HEK293T (cell line): ENCODE measurements at regions not wholly inside any gene's neighbourhood (a gene's known extent, or its start where the extent isn't known, plus 50 kb on each side); places are given as distances from the start of the nearest gene placed in this dataset.

Experiments
- CTCF ChIA-PET: fragments of 350-600 bp; formaldehyde crosslinking; extraction: SDS; loops from one replicate; lab custom pipeline; 2021; ENCODE audit warnings: antibody characterized with exemption, inconsistent platforms; lab: Yijun Ruan, JAX
- POLR2A ChIA-PET: fragments of 350-600 bp; formaldehyde crosslinking; extraction: SDS; loops from one replicate; lab custom pipeline; 2020; ENCODE audit warnings: antibody characterized with exemption, inconsistent platforms; lab: Yijun Ruan, JAX
- DNase-seq: peaks from one replicate; pipeline ENCODE4 v3.0.0; 2012; ENCODE audit warnings: mixed read lengths; ENCODE audit errors: extremely low spot score
- ARNT ChIP-seq: fragments of 450-650 bp; IDR thresholded peaks from 2 replicates; pipeline ENCODE4 v1.6.1; 2017; ENCODE audit warnings: mild to moderate bottlenecking
- BHLHE40 ChIP-seq: fragments of 450-650 bp; IDR thresholded peaks from 2 replicates; pipeline ENCODE4 v1.6.1; 2016; ENCODE audit warnings: mild to moderate bottlenecking, moderate library complexity, borderline replicate concordance
- CTBP1 ChIP-seq: fragments of 450-650 bp; IDR thresholded peaks from 2 replicates; pipeline ENCODE4 v1.6.1; 2016; ENCODE audit warnings: borderline replicate concordance
- ELF4 ChIP-seq: fragments of 450-650 bp; IDR thresholded peaks from 2 replicates; pipeline ENCODE4 v1.6.1; 2017; ENCODE audit warnings: antibody characterized with exemption
- FOXA1 ChIP-seq: fragments of 450-650 bp; IDR thresholded peaks from 2 replicates; pipeline ENCODE4 v1.6.1; 2016; ENCODE audit warnings: mild to moderate bottlenecking
- FOXK2 ChIP-seq: fragments of 450-650 bp; IDR thresholded peaks from 2 replicates; pipeline ENCODE4 v1.6.1; 2016; ENCODE audit warnings: mild to moderate bottlenecking
- FOXM1 ChIP-seq: fragments of 450-650 bp; IDR thresholded peaks from 2 replicates; pipeline ENCODE4 v1.6.1; 2017; ENCODE audit warnings: mild to moderate bottlenecking, borderline replicate concordance
- HDGF ChIP-seq: fragments of 450-650 bp; IDR thresholded peaks from 2 replicates; pipeline ENCODE4 v1.6.1; 2017; ENCODE audit warnings: antibody characterized with exemption, borderline replicate concordance
- L3MBTL2 ChIP-seq: fragments of 450-650 bp; conservative IDR thresholded peaks from 2 replicates; pipeline ENCODE4 v1.6.1; 2016; ENCODE audit warnings: mild to moderate bottlenecking
- LEF1 ChIP-seq: fragments of 450-650 bp; IDR thresholded peaks from 2 replicates; pipeline ENCODE4 v1.6.1; 2017; ENCODE audit warnings: mild to moderate bottlenecking, borderline replicate concordance
- NFRKB ChIP-seq: fragments of 450-650 bp; IDR thresholded peaks from 2 replicates; pipeline ENCODE4 v1.6.1; 2016; ENCODE audit warnings: mild to moderate bottlenecking, moderate library complexity
- SP1 ChIP-seq: fragments of 450-650 bp; IDR thresholded peaks from 2 replicates; pipeline ENCODE4 v1.6.1; 2017
- SUZ12 ChIP-seq: fragments of 450-650 bp; IDR thresholded peaks from 2 replicates; pipeline ENCODE4 v1.6.1; 2016; ENCODE audit warnings: mild to moderate bottlenecking
- TARDBP ChIP-seq: fragments of 450-650 bp; IDR thresholded peaks from 2 replicates; pipeline ENCODE4 v1.6.1; 2016
- ZNF384 ChIP-seq: fragments of 450-650 bp; IDR thresholded peaks from 2 replicates; pipeline ENCODE4 v1.6.1; 2016
- TF ChIP-seq, protein P1 (sequence below): fragments of 450-650 bp; IDR thresholded peaks from 2 replicates; pipeline ENCODE4 v1.6.1; 2016

GRCh38 chr5:93336330-93337110 is 244.5 kb downstream of the NR2F1-AS1 start:
- no peak for TF ChIP-seq ARNT
- no peak for TF ChIP-seq FOXM1
- TF ChIP-seq TARDBP: no peak
- no peak for TF ChIP-seq ELF4
- no peak for TF ChIP-seq HDGF
- TF ChIP-seq BHLHE40: no peak
- TF ChIP-seq LEF1: no peak
- TF ChIP-seq NFRKB: no peak
- TF ChIP-seq CTBP1: no peak
- TF ChIP-seq, protein P1, sequence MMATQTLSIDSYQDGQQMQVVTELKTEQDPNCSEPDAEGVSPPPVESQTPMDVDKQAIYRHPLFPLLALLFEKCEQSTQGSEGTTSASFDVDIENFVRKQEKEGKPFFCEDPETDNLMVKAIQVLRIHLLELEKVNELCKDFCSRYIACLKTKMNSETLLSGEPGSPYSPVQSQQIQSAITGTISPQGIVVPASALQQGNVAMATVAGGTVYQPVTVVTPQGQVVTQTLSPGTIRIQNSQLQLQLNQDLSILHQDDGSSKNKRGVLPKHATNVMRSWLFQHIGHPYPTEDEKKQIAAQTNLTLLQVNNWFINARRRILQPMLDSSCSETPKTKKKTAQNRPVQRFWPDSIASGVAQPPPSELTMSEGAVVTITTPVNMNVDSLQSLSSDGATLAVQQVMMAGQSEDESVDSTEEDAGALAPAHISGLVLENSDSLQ: no peak
- no peak for TF ChIP-seq SUZ12
- no peak for TF ChIP-seq L3MBTL2
- ChIA-PET POLR2A (no interaction called here), CTCF (interaction anchor here (0.6 kb wide), 1 partner anchor 245 kb away, joined by 3 read pairs; no protein-coding TSS in a partner anchor)
- DNase-seq: no peak

- CTCF ChIA-PET: no interaction called here
- no peak for DNase-seq
- POLR2A ChIA-PET: no interaction called here
- TF ChIP-seq FOXK2: no peak
Observed at GRCh38 chr5:93331863-93332262, 249.2 kb downstream of the NR2F1-AS1 start.

- TF ChIP-seq, protein P1: no peak
- TF ChIP-seq CTBP1 (no peak), SP1 (no peak), NFRKB (no peak), L3MBTL2 (no peak), HDGF (no peak), FOXA1 (no peak), SUZ12 (no peak), BHLHE40 (no peak), ARNT (no peak), LEF1 (no peak), TARDBP (no peak), ZNF384 (no peak)
- POLR2A ChIA-PET: no interaction called here
- CTCF ChIA-PET: interaction anchor here (0.7 kb wide), 1 partner anchor 635 kb away, joined by 3 read pairs; no protein-coding TSS in a partner anchor
- no peak for DNase-seq
Observed at GRCh38 chr5:93331241-93331640, 249.8 kb downstream of the NR2F1-AS1 start.

DNA sequence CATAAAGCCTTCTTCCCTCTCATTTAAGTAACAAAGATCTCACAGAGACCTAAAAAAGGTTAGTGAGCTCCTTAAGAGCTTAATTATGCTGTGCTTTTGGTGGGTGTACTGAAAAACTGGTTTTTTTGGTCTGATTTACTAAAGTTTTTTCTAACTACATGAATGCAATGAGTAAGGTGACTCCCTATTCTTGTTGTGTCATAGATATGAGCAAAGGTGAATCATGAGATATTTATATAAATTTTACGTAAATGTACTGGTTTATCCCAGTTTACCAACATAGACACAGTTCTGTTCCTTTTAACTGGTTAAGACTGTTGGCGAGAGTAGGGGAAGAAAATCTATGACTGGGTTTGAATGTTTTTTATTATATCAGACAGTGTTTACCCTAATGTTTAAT is 250.5 kb downstream of the NR2F1-AS1 start:
- ChIA-PET CTCF (interaction anchor here (0.7 kb wide), 1 partner anchor 636 kb away, joined by 3 read pairs; no protein-coding TSS in a partner anchor), POLR2A (no interaction called here)
- no peak for TF ChIP-seq CTBP1
- TF ChIP-seq, protein P1: no peak
- no peak for TF ChIP-seq SUZ12
- DNase-seq: no peak

GRCh38 chr5:93329756-93330155 is 251.3 kb downstream of the NR2F1-AS1 start:
- TF ChIP-seq LEF1: no peak
- TF ChIP-seq ZNF384: no peak
- TF ChIP-seq L3MBTL2: no peak
- no peak for TF ChIP-seq NFRKB
- no peak for TF ChIP-seq BHLHE40
- TF ChIP-seq CTBP1: no peak
- no peak for TF ChIP-seq HDGF
- TF ChIP-seq, protein P1: no peak
- TF ChIP-seq SUZ12: no peak
- TF ChIP-seq SP1: no peak
- TF ChIP-seq ARNT: no peak
- TF ChIP-seq ELF4: no peak
- no peak for TF ChIP-seq FOXK2
- TF ChIP-seq TARDBP: no peak
- no peak for TF ChIP-seq FOXA1
- TF ChIP-seq FOXM1: no peak
- POLR2A ChIA-PET: no interaction called here
- DNase-seq: no peak
- CTCF ChIA-PET: no interaction called here

DNA sequence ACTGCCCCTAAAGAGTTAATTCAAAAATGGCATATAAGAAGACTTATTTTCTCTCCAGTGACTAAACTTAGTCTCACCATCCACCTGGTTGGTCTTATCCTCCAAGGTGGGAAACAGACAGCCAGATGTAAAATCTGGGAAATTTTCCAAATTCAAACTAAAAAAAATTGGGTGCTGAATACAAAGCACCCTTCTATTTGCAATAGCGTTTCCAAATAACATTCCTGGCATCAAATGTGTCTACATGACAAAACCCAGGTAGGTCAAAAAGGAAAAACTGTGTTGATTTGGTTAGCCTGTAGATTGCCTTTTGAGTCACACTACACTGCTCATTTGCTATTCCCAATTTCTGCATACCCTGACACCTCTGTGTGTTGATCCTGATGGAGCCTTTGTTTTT is 252.2 kb downstream of the NR2F1-AS1 start:
- no peak for DNase-seq
- POLR2A ChIA-PET: no interaction called here
- CTCF ChIA-PET: no interaction called here

More for the DNA sequence above, 252.2 kb downstream of the NR2F1-AS1 start:
- TF ChIP-seq FOXK2 (no peak), SUZ12 (no peak), SP1 (no peak), HDGF (no peak), ZNF384 (no peak), NFRKB (no peak), ARNT (no peak), FOXM1 (no peak), TARDBP (no peak)
- TF ChIP-seq, protein P1: no peak
